SU-DHL-6 (cell line): ENCODE measurements at regions not wholly inside any gene's neighbourhood (a gene's known extent, or its start where the extent isn't known, plus 50 kb on each side); places are given as distances from the start of the nearest gene placed in this dataset.

Source experiments
- CTCF ChIP-seq: fragments of 200-600 bp; sonication (generic); IDR thresholded peaks from one replicate; pipeline ENCODE4 v1.5.1; 2017; ENCODE audit warnings: antibody characterized with exemption, mild to moderate bottlenecking, low read length, moderate library complexity; ENCODE audit not compliant: insufficient read depth, poor library complexity, severe bottlenecking
- EZH2phosphoT487 ChIP-seq: fragments of 200-600 bp; sonication (generic), shearing (Covaris generic); conservative IDR thresholded peaks from 2 replicates; pipeline ENCODE4 v1.6.1; 2018; ENCODE audit warnings: mild to moderate bottlenecking, antibody characterized with exemption, low read length, moderate library complexity, mixed read lengths

- no peak for TF ChIP-seq CTCF
- TF ChIP-seq EZH2phosphoT487 = no peak
Measured at GRCh38 chr3:176149567-176149966, 1047.7 kb downstream of the TBL1XR1 start.
